ENCODE measurements at regions not wholly inside any gene's neighbourhood (a gene's known extent, or its start where the extent isn't known, plus 50 kb on each side); places are given as distances from the start of the nearest gene placed in this dataset.

DNA sequence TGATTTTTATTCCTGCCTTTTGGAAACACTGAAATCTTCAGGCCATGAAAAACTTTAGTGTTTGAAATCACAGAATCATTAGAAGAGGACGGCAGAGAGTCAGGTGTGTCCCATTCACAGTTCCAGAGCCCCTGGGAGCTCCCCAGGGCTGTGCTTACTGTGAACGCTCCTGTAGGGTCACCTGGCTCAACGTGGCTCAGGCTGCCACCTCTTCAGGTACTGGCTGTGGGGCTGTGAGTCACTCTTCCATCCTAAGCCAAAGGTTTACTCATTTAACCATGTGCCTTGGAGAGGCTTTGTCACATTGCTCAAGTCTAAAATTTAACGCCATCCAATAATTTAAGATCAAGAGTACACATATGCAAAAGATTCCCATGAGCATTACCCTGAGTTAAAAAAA, 50.2 kb upstream of the FSTL4 start:
- POLR2A ChIA-PET (ENCODE audit: low non-redundant PET) = interaction anchor here (0.7 kb wide), 1 partner anchor 51 kb away, joined by 3 read pairs; no protein-coding TSS in a partner anchor
- Histone ChIP-seq H3K27me3 (replicated peaks; ENCODE audit: insufficient read depth, low read depth, low read length, poor library complexity) (peaks cover 3% of the 10 kb centered on the region), H3K27ac (ENCODE audit: low read depth, low read length, poor library complexity, severe bottlenecking) (no peak overlapping the region), H3K36me3 (ENCODE audit: insufficient read depth, low read length, poor library complexity, severe bottlenecking) (no peaks in the 10 kb centered on the region), H3K9me3 (ENCODE audit: low read depth, low read length, poor library complexity, severe bottlenecking) (no peaks in the 10 kb centered on the region), H3K4me3 (ENCODE audit: low read depth, low read length, poor library complexity, severe bottlenecking) (no peak overlapping the region), H3K4me1 (ENCODE audit: insufficient read depth, low read length, poor library complexity, severe bottlenecking) (no peaks in the 10 kb centered on the region)
- no TSS peak for BruUV-seq (replicated peaks)
- no peak for DNase-seq (ENCODE audit: low spot score)
- TF ChIP-seq, protein P1, sequence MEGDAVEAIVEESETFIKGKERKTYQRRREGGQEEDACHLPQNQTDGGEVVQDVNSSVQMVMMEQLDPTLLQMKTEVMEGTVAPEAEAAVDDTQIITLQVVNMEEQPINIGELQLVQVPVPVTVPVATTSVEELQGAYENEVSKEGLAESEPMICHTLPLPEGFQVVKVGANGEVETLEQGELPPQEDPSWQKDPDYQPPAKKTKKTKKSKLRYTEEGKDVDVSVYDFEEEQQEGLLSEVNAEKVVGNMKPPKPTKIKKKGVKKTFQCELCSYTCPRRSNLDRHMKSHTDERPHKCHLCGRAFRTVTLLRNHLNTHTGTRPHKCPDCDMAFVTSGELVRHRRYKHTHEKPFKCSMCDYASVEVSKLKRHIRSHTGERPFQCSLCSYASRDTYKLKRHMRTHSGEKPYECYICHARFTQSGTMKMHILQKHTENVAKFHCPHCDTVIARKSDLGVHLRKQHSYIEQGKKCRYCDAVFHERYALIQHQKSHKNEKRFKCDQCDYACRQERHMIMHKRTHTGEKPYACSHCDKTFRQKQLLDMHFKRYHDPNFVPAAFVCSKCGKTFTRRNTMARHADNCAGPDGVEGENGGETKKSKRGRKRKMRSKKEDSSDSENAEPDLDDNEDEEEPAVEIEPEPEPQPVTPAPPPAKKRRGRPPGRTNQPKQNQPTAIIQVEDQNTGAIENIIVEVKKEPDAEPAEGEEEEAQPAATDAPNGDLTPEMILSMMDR (conservative IDR thresholded peaks at IDR 0.05; ENCODE audit: low read depth, low read length) = no peak
- no peak for TF ChIP-seq EZH2 (IDR thresholded peaks at IDR 0.05; ENCODE audit: borderline replicate concordance, low read depth, low read length, poor library complexity, severe bottlenecking)
- CTCF ChIA-PET = no interaction called here
- intact Hi-C loops (cut with micrococcal nuclease; ENCODE audit: unreplicated experiment) = no loop called here
